Spleen (tissue), 11 donors: ENCODE measurements at regions not wholly inside any gene's neighbourhood (a gene's known extent, or its start where the extent isn't known, plus 50 kb on each side); places are given as distances from the start of the nearest gene placed in this dataset.

Experiments used
- DNase-seq: peaks from one replicate; pipeline ENCODE4 v3.0.0-alpha.2; 2020
- H3K27ac ChIP-seq, 8 donors: fragments of 200-600 bp; sonication (generic) in 7 of 8; 1 replicate in 4 of 8; 2 replicates in 4 of 8; pipeline versions ENCODE4 v1.5.0 to v1.8.0; 2016 to 2021; ENCODE audit warnings: inconsistent platforms in 4 of 8, mild to moderate bottlenecking in 4 of 8, moderate library complexity in 1 of 8
- H3K27me3 ChIP-seq, 7 donors: fragments of 200-600 bp; sonication (generic) in 6 of 7; replicated peaks in 1 of 7; 1 replicate in 4 of 7; 2 replicates in 3 of 7; pipeline versions ENCODE4 v1.5.0 to v1.8.0; 2016 to 2021; ENCODE audit warnings: inconsistent platforms in 3 of 7, mild to moderate bottlenecking in 1 of 7
- H3K36me3 ChIP-seq, 6 donors: fragments of 200-600 bp; sonication (generic) in 5 of 6; 1 replicate in 4 of 6; 2 replicates in 2 of 6; pipeline versions ENCODE4 v1.5.0 to v1.8.0; 2016 to 2021; ENCODE audit warnings: inconsistent platforms in 2 of 6
- H3K4me1 ChIP-seq, 6 donors: fragments of 200-600 bp; sonication (generic) in 5 of 6; 1 replicate in 3 of 6; 2 replicates in 3 of 6; pipeline versions ENCODE4 v1.5.0 to v1.8.0; 2016 to 2021; ENCODE audit warnings: inconsistent platforms in 3 of 6
- H3K4me3 ChIP-seq, 8 donors: fragments of 200-600 bp; sonication (generic) in 7 of 8; 1 replicate in 4 of 8; 2 replicates in 4 of 8; pipeline versions ENCODE4 v1.5.0 to v1.8.0; 2016 to 2021; ENCODE audit warnings: inconsistent platforms in 4 of 8, mild to moderate bottlenecking in 4 of 8, moderate library complexity in 2 of 8
- H3K9me3 ChIP-seq, 8 donors: fragments of 200-600 bp; sonication (generic) in 7 of 8; 1 replicate in 4 of 8; 2 replicates in 4 of 8; pipeline versions ENCODE4 v1.5.0 to v1.8.0; 2016 to 2021; ENCODE audit warnings: inconsistent platforms in 4 of 8
- CTCF ChIP-seq, 11 experiments: fragments of 200-600 bp in 7 of 11; fragments of 450-650 bp in 4 of 11; sonication (generic) in 4 of 11; IDR thresholded peaks in 8 of 11; conservative IDR thresholded peaks in 3 of 11; 1 replicate in 7 of 11; 2 replicates in 4 of 11; pipeline versions ENCODE4 v1.4.0 to v1.8.0; 2016 to 2021; ENCODE audit warnings: antibody characterized with exemption in 11 of 11, inconsistent platforms in 4 of 11, mild to moderate bottlenecking in 1 of 11
- POLR2A ChIP-seq, 3 donors: fragments of 450-650 bp; IDR thresholded peaks; one replicate each; pipeline ENCODE4 v1.5.1; 2017; ENCODE audit warnings: antibody characterized with exemption in 3 of 3, mild to moderate bottlenecking in 1 of 3
- POLR2AphosphoS5 ChIP-seq, 3 donors: sonication (generic); formaldehyde crosslinking; IDR thresholded peaks; one replicate each; pipeline ENCODE4 v1.5.1; 2017; ENCODE audit warnings: antibody characterized with exemption in 3 of 3
- WGBS, 5 donors: extraction: QIAGEN DNeasy Blood & Tissue Kit in 3 of 5; methylation state at CpG; one replicate each; pipeline versions ENCODE4 v1.1.5 to v1.1.7; 2013 to 2018; 5-methylcytosine and 5-hydroxymethylcytosine counted together
- intact Hi-C: fragments of 100-400 bp; cut with DNase I; formaldehyde crosslinking; loops from one replicate; pipeline ENCODE4 v1.15.0; 2023; ENCODE audit warnings: low total_unique reads
- donor health status: healthy with polysubstance abuse.
- donor health status: DM: no; HTN: no; CAD: no; lungs with moderate emphysema.
- donor health status: DM: no; HTN: no; CAD: no.
- donor health status: Bipolar disorder and iron deficiency.
- donor health status: healthy.
- donor health status: DM: no; HTN: no; CAD: no.
- donor health status: DM: yes; HTN: yes; CAD: no.

DNA sequence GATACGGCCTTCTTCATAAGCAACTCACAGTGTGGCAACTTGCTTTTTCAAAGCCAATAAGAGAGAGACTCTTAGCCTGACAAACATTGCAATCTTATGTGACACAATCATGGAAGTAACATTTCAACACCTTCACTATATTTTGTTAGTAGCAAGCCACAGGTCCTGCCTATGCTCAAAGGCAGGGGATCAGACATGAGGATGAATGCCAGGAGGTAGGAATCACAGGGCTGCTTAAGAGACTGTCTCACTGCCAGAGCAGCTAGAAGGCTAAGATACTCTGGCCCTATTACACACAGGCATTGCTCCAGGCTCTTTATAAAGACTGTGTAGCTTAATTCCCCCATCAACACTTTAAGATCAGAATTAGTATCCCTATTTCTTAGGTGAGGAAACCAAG is 236.2 kb upstream of the KAZN start:
- Histone ChIP-seq H3K9me3 (peaks cover 0 to 25% (median 11%) of the 10 kb centered on the region in 8 donors), H3K4me1 (no peaks in the 10 kb centered on the region), H3K27ac (no peak overlapping the region), H3K36me3 (no peaks in the 10 kb centered on the region), H3K27me3 (peaks cover 0 to 54% (median 4%) of the 10 kb centered on the region in 7 donors), H3K4me3 (no peak overlapping the region)
- intact Hi-C loops, result no loop called here
- WGBS, 5 donors, result 79 to 100% (median 91%) methylated on average over 1 of the region's 1 CpG
- no peak for DNase-seq
- TF ChIP-seq CTCF (IDR thresholded peaks at IDR 0.05 in 8 of 11, conservative IDR thresholded peaks at IDR 0.05 in 3 of 11) (no peak), POLR2AphosphoS5 (IDR thresholded peaks at IDR 0.05) (no peak), POLR2A (IDR thresholded peaks at IDR 0.05) (no peak)

GRCh38 chr1:14363036-14363590 is 235.4 kb upstream of the KAZN start:
- no peak for TF ChIP-seq CTCF (IDR thresholded peaks at IDR 0.05 in 8 of 11, conservative IDR thresholded peaks at IDR 0.05 in 3 of 11)
- TF ChIP-seq POLR2A (IDR thresholded peaks at IDR 0.05), result no peak
- no peak for TF ChIP-seq POLR2AphosphoS5 (IDR thresholded peaks at IDR 0.05)

DNA sequence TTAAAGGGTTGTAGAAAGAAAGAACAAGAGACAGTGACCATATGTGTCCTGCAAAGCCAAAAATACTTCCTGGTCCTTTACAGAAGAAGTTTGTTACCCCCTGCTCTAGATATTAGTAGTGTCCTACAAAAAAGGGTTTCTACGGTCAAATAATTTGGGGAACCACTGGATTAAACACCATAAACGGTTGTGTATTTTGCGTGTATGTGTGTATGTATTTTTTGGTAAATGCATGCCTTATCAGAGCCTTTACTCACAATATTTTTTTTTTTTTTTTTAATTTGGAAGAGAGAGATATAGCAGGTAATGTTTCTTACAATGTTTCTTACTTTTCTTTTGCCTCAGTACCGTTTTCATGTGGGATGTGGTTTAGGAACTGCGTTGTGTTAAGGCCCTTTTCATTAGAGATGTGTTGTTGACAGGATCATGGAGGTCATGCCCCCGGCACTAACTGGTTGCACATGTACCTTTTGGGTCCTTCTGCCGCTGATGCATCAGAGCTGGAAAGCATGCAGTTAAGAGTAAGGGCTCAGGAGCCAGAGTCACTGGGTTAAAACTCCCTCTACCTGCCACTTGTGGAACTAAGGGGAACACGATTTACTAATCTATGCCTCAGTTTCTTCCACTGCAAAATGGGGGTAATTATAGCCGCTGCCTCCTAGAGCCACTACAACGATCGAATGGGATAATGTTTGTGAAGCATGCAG is 234.6 kb upstream of the KAZN start:
- WGBS, 5 donors, result 72 to 82% (median 78%) methylated on average over 11 of the region's 11 CpGs
- Histone ChIP-seq H3K9me3 (peaks cover 0 to 19% (median 11%) of the 10 kb centered on the region in 8 donors), H3K36me3 (no peaks in the 10 kb centered on the region), H3K4me3 (no peak overlapping the region), H3K27ac (no peak overlapping the region), H3K4me1 (no peaks in the 10 kb centered on the region), H3K27me3 (peaks cover 0 to 69% (median 4%) of the 10 kb centered on the region in 7 donors)
- no peak for DNase-seq
- intact Hi-C loops, result no loop called here
- TF ChIP-seq CTCF (IDR thresholded peaks at IDR 0.05 in 8 of 11, conservative IDR thresholded peaks at IDR 0.05 in 3 of 11) (no peak), POLR2AphosphoS5 (IDR thresholded peaks at IDR 0.05) (no peak), POLR2A (IDR thresholded peaks at IDR 0.05) (no peak)

More at GRCh38 chr1:14363036-14363590, 235.4 kb upstream of the KAZN start:
- DNase-seq, result no peak
- Histone ChIP-seq H3K27ac (no peak overlapping the region), H3K36me3 (no peaks in the 10 kb centered on the region), H3K4me3 (no peak overlapping the region), H3K27me3 (peaks cover 0 to 62% (median 4%) of the 10 kb centered on the region in 7 donors), H3K4me1 (no peaks in the 10 kb centered on the region), H3K9me3 (peaks cover 0 to 19% (median 11%) of the 10 kb centered on the region in 8 donors)
- intact Hi-C loops, result no loop called here
- WGBS, 5 donors, result 45 to 71% (median 65%) methylated on average over 5 of the region's 5 CpGs

- 70 to 84% (median 79%) methylated on average over 8 to 13 of the region's 13 CpGs for WGBS, 5 donors
- Histone ChIP-seq H3K27ac (no peak overlapping the region), H3K27me3 (peaks cover 0 to 84% (median 7%) of the 10 kb centered on the region in 7 donors), H3K4me3 (no peak overlapping the region), H3K36me3 (no peaks in the 10 kb centered on the region), H3K9me3 (peaks cover 0 to 19% (median 11%) of the 10 kb centered on the region in 8 donors), H3K4me1 (no peaks in the 10 kb centered on the region)
- intact Hi-C loops, result no loop called here
- no peak for DNase-seq
- TF ChIP-seq POLR2AphosphoS5 (IDR thresholded peaks at IDR 0.05) (no peak), POLR2A (IDR thresholded peaks at IDR 0.05) (no peak), CTCF (IDR thresholded peaks at IDR 0.05 in 8 of 11, conservative IDR thresholded peaks at IDR 0.05 in 3 of 11) (no peak)
Measured at GRCh38 chr1:14365301-14365988, 233.0 kb upstream of the KAZN start.
